Activated CD8-positive, alpha-beta T cell treated with anti-CD3 and anti-CD28 coated beads for 36 hours (primary cell): ENCODE measurements at regions not wholly inside any gene's neighbourhood (a gene's known extent, or its start where the extent isn't known, plus 50 kb on each side); places are given as distances from the start of the nearest gene placed in this dataset.

Experiments
- ATAC-seq: fragments of 200-7000 bp; cut with Tn5 transposase; one replicate; pipeline ENCODE4 v1.10.0; 2021; ENCODE audit warnings: mild to moderate bottlenecking, moderate library complexity
- CTCF ChIA-PET: fragments of 350-600 bp; sonication (Branson Sonifier 250); formaldehyde crosslinking; loops from one replicate; lab custom pipeline; 2021; ENCODE audit warnings: antibody characterized with exemption; lab: Charles Lee
- POLR2A ChIA-PET: fragments of 350-600 bp; sonication (Branson Sonifier 250); formaldehyde crosslinking; loops from one replicate; lab custom pipeline; 2021; ENCODE audit warnings: antibody characterized with exemption; lab: Charles Lee
- DNase-seq: peaks from one replicate; pipeline ENCODE4 v3.0.0-alpha.2; 2020
- H3K27ac Mint-ChIP-seq: one replicate; pipeline ENCODE4 v1.8.0; 2021; ENCODE audit warnings: mild to moderate bottlenecking, mixed read lengths
- H3K27me3 Mint-ChIP-seq: one replicate; pipeline ENCODE4 v1.8.0; 2021; ENCODE audit warnings: mixed read lengths
- H3K36me3 Mint-ChIP-seq: one replicate; pipeline ENCODE4 v1.8.0; 2021; ENCODE audit warnings: low read depth, mixed read lengths
- H3K4me1 Mint-ChIP-seq: one replicate; pipeline ENCODE4 v1.8.0; 2021; ENCODE audit warnings: low read depth, mixed read lengths
- H3K4me3 Mint-ChIP-seq: one replicate; pipeline ENCODE4 v1.8.0; 2021; ENCODE audit warnings: mild to moderate bottlenecking, moderate library complexity, mixed read lengths
- H3K9me3 Mint-ChIP-seq: one replicate; pipeline ENCODE4 v1.8.0; 2021; ENCODE audit warnings: mixed read lengths
- CTCF ChIP-seq: fragments of 200-600 bp; IDR thresholded peaks from one replicate; pipeline ENCODE4 v1.8.0; 2022; ENCODE audit warnings: antibody characterized with exemption, mild to moderate bottlenecking
- intact Hi-C: fragments of 100-400 bp; cut with micrococcal nuclease; formaldehyde crosslinking; loops from one replicate; pipeline ENCODE4 v1.10.0; 2022

GRCh38 chr3:74824366-74824765, 209.9 kb upstream of the CNTN3 start:
- DNase-seq (no peak), ATAC-seq (no peak)
- no peak for TF ChIP-seq CTCF
- Mint-ChIP-seq H3K36me3 (no peaks in the 10 kb centered on the region), H3K4me1 (no peaks in the 10 kb centered on the region), H3K4me3 (no peak overlapping the region), H3K9me3 (peaks cover 6% of the 10 kb centered on the region), H3K27ac (no peak overlapping the region), H3K27me3 (no peaks in the 10 kb centered on the region)
- CTCF ChIA-PET, result no interaction called here
- intact Hi-C loops, result no loop called here
- POLR2A ChIA-PET, result no interaction called here

GRCh38 chr3:74814181-74814580, 199.7 kb upstream of the CNTN3 start:
- ChIA-PET POLR2A (no interaction called here), CTCF (no interaction called here)
- ATAC-seq (no peak), DNase-seq (no peak)
- Mint-ChIP-seq H3K27me3 (no peaks in the 10 kb centered on the region), H3K36me3 (no peaks in the 10 kb centered on the region), H3K9me3 (peaks cover 9% of the 10 kb centered on the region), H3K4me3 (no peak overlapping the region), H3K27ac (no peak overlapping the region), H3K4me1 (no peaks in the 10 kb centered on the region)
- intact Hi-C loops, result no loop called here
- no peak for TF ChIP-seq CTCF

- no peak overlapping the region for H3K4me3 Mint-ChIP-seq
- TF ChIP-seq CTCF, result no peak
- DNase-seq, result no peak
- H3K27me3 Mint-ChIP-seq, result no peaks in the 10 kb centered on the region
- no peaks in the 10 kb centered on the region for H3K4me1 Mint-ChIP-seq
- no peak overlapping the region for H3K27ac Mint-ChIP-seq
- no peaks in the 10 kb centered on the region for H3K36me3 Mint-ChIP-seq
- peaks cover 10% of the 10 kb centered on the region for H3K9me3 Mint-ChIP-seq
- POLR2A ChIA-PET, result no interaction called here
- CTCF ChIA-PET, result no interaction called here
- no peak for ATAC-seq
- intact Hi-C loops, result no loop called here
These were observed 198.3 kb upstream of the CNTN3 start for GRCh38 chr3:74812756-74813155.

- no peaks in the 10 kb centered on the region for H3K27me3 Mint-ChIP-seq
- CTCF ChIA-PET, result no interaction called here
- DNase-seq, result no peak
- H3K36me3 Mint-ChIP-seq, result no peaks in the 10 kb centered on the region
- no peak for TF ChIP-seq CTCF
- H3K4me1 Mint-ChIP-seq, result no peaks in the 10 kb centered on the region
- ATAC-seq, result no peak
- H3K4me3 Mint-ChIP-seq, result no peak overlapping the region
- POLR2A ChIA-PET, result no interaction called here
- H3K9me3 Mint-ChIP-seq, result peaks cover 10% of the 10 kb centered on the region
- intact Hi-C loops, result no loop called here
- no peak overlapping the region for H3K27ac Mint-ChIP-seq
These were observed 194.2 kb upstream of the CNTN3 start for GRCh38 chr3:74808506-74809275.

DNA sequence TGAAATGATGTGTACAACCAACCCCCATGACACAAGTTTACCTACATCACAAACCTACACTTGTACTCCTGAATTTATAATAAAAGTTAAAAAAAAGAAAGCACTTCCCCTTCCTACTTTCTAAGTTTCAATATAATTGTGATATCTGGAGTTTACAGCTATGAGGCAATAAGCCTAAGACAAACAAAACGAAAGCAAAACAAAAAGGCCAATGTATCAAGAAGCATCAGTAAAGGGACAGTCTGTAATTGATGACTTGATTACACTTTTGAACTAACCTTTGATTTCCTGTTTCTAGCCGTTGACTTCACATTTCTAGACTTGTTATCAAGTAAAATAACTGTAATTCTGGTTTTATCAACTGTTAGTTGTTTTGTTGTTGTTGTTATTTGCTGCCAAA, 187.5 kb upstream of the CNTN3 start:
- Mint-ChIP-seq H3K27ac (no peak overlapping the region), H3K4me1 (no peaks in the 10 kb centered on the region), H3K36me3 (no peaks in the 10 kb centered on the region), H3K27me3 (no peaks in the 10 kb centered on the region), H3K4me3 (no peak overlapping the region), H3K9me3 (peaks cover 11% of the 10 kb centered on the region)
- no peak for TF ChIP-seq CTCF
- CTCF ChIA-PET, result no interaction called here
- ATAC-seq, result no peak
- no peak for DNase-seq
- intact Hi-C loops, result no loop called here
- POLR2A ChIA-PET, result no interaction called here
